Body of pancreas (tissue), 4 donors: ENCODE measurements at regions not wholly inside any gene's neighbourhood (a gene's known extent, or its start where the extent isn't known, plus 50 kb on each side); places are given as distances from the start of the nearest gene placed in this dataset.

Source experiments
- ATAC-seq: fragments of 150-250 bp; one replicate; pipeline ENCODE4 v1.9.1; 2016
- DNase-seq, 4 donors: peaks; one replicate each; pipeline ENCODE4 v3.0.0-alpha.2; 2019
- H3K27ac ChIP-seq, 4 donors: fragments of 200-600 bp; sonication (generic); 1 replicate in 3 of 4; 2 replicates in 1 of 4; pipeline versions ENCODE4 v1.5.1 to v1.6.1; 2016 to 2019; ENCODE audit warnings: mild to moderate bottlenecking in 1 of 4, mixed read lengths in 1 of 4, moderate library complexity in 1 of 4
- H3K27me3 ChIP-seq, 2 donors: fragments of 200-600 bp; sonication (generic); one replicate each; pipeline ENCODE4 v1.6.0; 2016; ENCODE audit warnings: mild to moderate bottlenecking in 1 of 2
- H3K36me3 ChIP-seq, 2 donors: fragments of 200-600 bp; sonication (generic); replicated peaks in 1 of 2; 2 replicates each; pipeline ENCODE4 v1.5.1; 2016; ENCODE audit warnings: low read depth in 2 of 2; ENCODE audit not compliant: insufficient read depth in 1 of 2
- H3K4me1 ChIP-seq: fragments of 200-600 bp; sonication (generic); one replicate; pipeline ENCODE4 v1.6.0; 2016
- H3K4me3 ChIP-seq, 2 donors: fragments of 200-600 bp; sonication (generic); 1 replicate in 1 of 2; 2 replicates in 1 of 2; pipeline ENCODE4 v1.5.1; 2016 to 2019
- H3K9me3 ChIP-seq, 3 donors: fragments of 200-600 bp; sonication (generic); 1 replicate in 2 of 3; 2 replicates in 1 of 3; pipeline ENCODE4 v1.5.1; 2016
- POLR2A ChIP-seq, 3 donors: fragments of 450-650 bp; IDR thresholded peaks; one replicate each; pipeline ENCODE4 v1.6.1; 2016; ENCODE audit warnings: antibody characterized with exemption in 3 of 3, mild to moderate bottlenecking in 2 of 3
- WGBS, 2 donors: methylation state at CpG; one replicate each; pipeline ENCODE4 v1.1.5; 2017; 5-methylcytosine and 5-hydroxymethylcytosine counted together
- intact Hi-C: fragments of 100-400 bp; cut with DNase I; formaldehyde crosslinking; loops from one replicate; pipeline ENCODE4 v1.15.1; 2023
- TF ChIP-seq, protein P1 (sequence below), 7 experiments: fragments of 450-650 bp in 4 of 7; fragments of 200-600 bp in 3 of 7; sonication (generic) in 3 of 7; IDR thresholded peaks; one replicate each; pipeline ENCODE4 v1.5.1; 2016 to 2019; ENCODE audit warnings: antibody characterized with exemption in 7 of 7

GRCh38 chr4:1472148-1472797, 66.0 kb upstream of the NKX1-1 start:
- H3K27me3 ChIP-seq = peaks cover 0 to 10% of the 10 kb centered on the region in 2 donors
- no peaks in the 10 kb centered on the region for H3K36me3 ChIP-seq
- no peaks in the 10 kb centered on the region for H3K9me3 ChIP-seq
- no peak for DNase-seq
- H3K27ac ChIP-seq = no peak overlapping the region
- 7 to 8% methylated on average over 27 to 33 of the region's 58 CpGs for WGBS, 2 donors
- intact Hi-C loops = no loop called here
- TF ChIP-seq POLR2A (IDR thresholded peaks at IDR 0.05) = no peak
- TF ChIP-seq, protein P1, sequence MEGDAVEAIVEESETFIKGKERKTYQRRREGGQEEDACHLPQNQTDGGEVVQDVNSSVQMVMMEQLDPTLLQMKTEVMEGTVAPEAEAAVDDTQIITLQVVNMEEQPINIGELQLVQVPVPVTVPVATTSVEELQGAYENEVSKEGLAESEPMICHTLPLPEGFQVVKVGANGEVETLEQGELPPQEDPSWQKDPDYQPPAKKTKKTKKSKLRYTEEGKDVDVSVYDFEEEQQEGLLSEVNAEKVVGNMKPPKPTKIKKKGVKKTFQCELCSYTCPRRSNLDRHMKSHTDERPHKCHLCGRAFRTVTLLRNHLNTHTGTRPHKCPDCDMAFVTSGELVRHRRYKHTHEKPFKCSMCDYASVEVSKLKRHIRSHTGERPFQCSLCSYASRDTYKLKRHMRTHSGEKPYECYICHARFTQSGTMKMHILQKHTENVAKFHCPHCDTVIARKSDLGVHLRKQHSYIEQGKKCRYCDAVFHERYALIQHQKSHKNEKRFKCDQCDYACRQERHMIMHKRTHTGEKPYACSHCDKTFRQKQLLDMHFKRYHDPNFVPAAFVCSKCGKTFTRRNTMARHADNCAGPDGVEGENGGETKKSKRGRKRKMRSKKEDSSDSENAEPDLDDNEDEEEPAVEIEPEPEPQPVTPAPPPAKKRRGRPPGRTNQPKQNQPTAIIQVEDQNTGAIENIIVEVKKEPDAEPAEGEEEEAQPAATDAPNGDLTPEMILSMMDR (IDR thresholded peaks at IDR 0.05) = no peak
- no peak for ATAC-seq
- peaks cover 8% of the 10 kb centered on the region for H3K4me1 ChIP-seq
- H3K4me3 ChIP-seq = no peak overlapping the region

GRCh38 chr4:1471443-1472147, 65.4 kb upstream of the NKX1-1 start:
- DNase-seq (peak in 1 of 4 donors; percentile 6), ATAC-seq (no peak)
- H3K36me3 ChIP-seq = no peaks in the 10 kb centered on the region
- intact Hi-C loops = no loop called here
- peaks cover 8% of the 10 kb centered on the region for H3K4me1 ChIP-seq
- H3K27me3 ChIP-seq = peaks cover 0 to 10% of the 10 kb centered on the region in 2 donors
- TF ChIP-seq, protein P1 (IDR thresholded peaks at IDR 0.05) = no peak
- TF ChIP-seq POLR2A (IDR thresholded peaks at IDR 0.05) = no peak
- WGBS, 2 donors = 0 to 13% methylated on average over 9 to 47 of the region's 55 CpGs
- no peaks in the 10 kb centered on the region for H3K9me3 ChIP-seq
- no peak overlapping the region for H3K4me3 ChIP-seq
- H3K27ac ChIP-seq = no peak overlapping the region

DNA sequence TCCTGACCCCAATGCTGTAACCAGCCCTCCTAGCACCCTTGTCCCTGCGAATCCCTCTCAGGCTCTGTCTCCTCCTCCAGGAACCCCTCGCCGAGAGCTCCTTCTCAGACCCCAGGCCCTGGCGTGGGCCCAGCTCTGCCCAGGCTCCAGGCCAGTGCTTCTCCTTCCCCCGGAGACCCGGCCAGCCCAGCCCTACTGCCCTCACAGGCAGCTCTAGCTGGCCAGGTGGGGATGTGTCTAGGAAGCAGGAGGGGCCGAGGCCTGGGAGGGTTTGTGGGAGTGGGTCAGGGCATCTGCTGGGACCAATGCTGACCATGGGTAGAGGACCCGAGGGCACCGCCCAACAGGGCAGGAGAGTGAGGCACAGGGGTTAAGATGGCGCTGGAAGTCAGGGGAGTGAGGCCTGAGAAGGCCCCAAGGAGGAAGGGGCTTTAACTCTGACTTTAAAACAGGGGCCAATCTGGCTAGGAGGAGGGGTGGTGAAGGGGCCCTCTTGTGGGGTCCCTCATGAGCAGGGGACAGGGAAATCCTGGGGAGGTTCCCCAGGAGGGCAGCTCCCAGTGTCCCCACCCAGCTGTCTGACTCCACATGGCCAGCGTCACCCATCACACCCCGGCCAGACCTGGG, 64.7 kb upstream of the NKX1-1 start:
- peaks cover 8% of the 10 kb centered on the region for H3K4me1 ChIP-seq
- no peak overlapping the region for H3K27ac ChIP-seq
- H3K36me3 ChIP-seq = no peaks in the 10 kb centered on the region
- intact Hi-C loops = no loop called here
- no peak overlapping the region for H3K4me3 ChIP-seq
- 66 to 78% methylated on average over 8 to 11 of the region's 12 CpGs for WGBS, 2 donors
- ATAC-seq (no peak), DNase-seq (no peak)
- no peak for TF ChIP-seq POLR2A (IDR thresholded peaks at IDR 0.05)
- TF ChIP-seq, protein P1 (IDR thresholded peaks at IDR 0.05) = no peak
- no peaks in the 10 kb centered on the region for H3K9me3 ChIP-seq
- H3K27me3 ChIP-seq = peaks cover 0 to 10% of the 10 kb centered on the region in 2 donors

DNA sequence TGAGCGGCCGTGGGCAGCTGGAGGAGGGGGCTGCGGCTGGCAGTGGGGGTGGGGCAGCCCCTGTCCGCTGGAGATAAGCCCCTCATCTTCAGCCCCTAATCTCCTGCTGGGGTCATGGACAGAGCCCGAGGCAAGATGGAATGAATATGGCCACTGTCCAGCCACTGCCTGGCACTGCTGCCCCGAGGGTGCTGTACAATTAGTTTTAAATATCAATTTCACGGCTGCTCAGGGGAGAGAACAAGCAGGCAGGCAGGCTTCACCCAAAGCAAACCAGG, 64.1 kb upstream of the NKX1-1 start:
- Histone ChIP-seq H3K27ac (no peak overlapping the region), H3K4me3 (no peak overlapping the region), H3K9me3 (no peaks in the 10 kb centered on the region), H3K36me3 (no peaks in the 10 kb centered on the region), H3K27me3 (peaks cover 0 to 10% of the 10 kb centered on the region in 2 donors), H3K4me1 (peaks cover 8% of the 10 kb centered on the region)
- DNase-seq (no peak), ATAC-seq (no peak)
- no peak for TF ChIP-seq POLR2A (IDR thresholded peaks at IDR 0.05)
- TF ChIP-seq, protein P1 (IDR thresholded peaks at IDR 0.05) = no peak
- WGBS, 2 donors = 31 to 41% methylated on average over 5 to 6 of the region's 7 CpGs
- intact Hi-C loops = no loop called here
